HG03108 (cell line): ENCODE measurements at regions not wholly inside any gene's neighbourhood (a gene's known extent, or its start where the extent isn't known, plus 50 kb on each side); places are given as distances from the start of the nearest gene placed in this dataset.

ENCODE experiments used
- ATAC-seq: cut with Tn5 transposase; IDR thresholded peaks from one replicate; pipeline ENCODE4 v1.9.1; 2021; ENCODE audit warnings: moderate library complexity; ENCODE audit not compliant: unreplicated experiment

GRCh38 chr2:516944-517343 lies 160.3 kb downstream of the TMEM18 start:
- no peak for ATAC-seq

GRCh38 chr2:516131-516530 lies 161.1 kb downstream of the TMEM18 start:
- no peak for ATAC-seq

GRCh38 chr2:515441-516127 lies 161.6 kb downstream of the TMEM18 start:
- ATAC-seq, result no peak

- no peak for ATAC-seq
These were observed 163.1 kb downstream of the TMEM18 start for GRCh38 chr2:513981-514706.

GRCh38 chr2:510839-511238 lies 166.4 kb downstream of the TMEM18 start:
- ATAC-seq, result no peak

- no peak for ATAC-seq
These were observed 167.3 kb downstream of the TMEM18 start for GRCh38 chr2:509888-510287.

- ATAC-seq, result no peak
These were observed 169.1 kb downstream of the TMEM18 start for GRCh38 chr2:508121-508520.

- ATAC-seq, result no peak
These were observed 170.3 kb downstream of the TMEM18 start for GRCh38 chr2:506866-507265.

- no peak for ATAC-seq
These were observed 170.8 kb downstream of the TMEM18 start for GRCh38 chr2:506451-506850.

GRCh38 chr2:505941-506340 lies 171.3 kb downstream of the TMEM18 start:
- no peak for ATAC-seq

- ATAC-seq, result no peak
These were observed 173.8 kb downstream of the TMEM18 start for GRCh38 chr2:503288-503999.

- no peak for ATAC-seq
These were observed 174.4 kb downstream of the TMEM18 start for GRCh38 chr2:502831-503230.

- no peak for ATAC-seq
These were observed 175.5 kb downstream of the TMEM18 start for GRCh38 chr2:501667-502066.

GRCh38 chr2:501130-501529 lies 176.1 kb downstream of the TMEM18 start:
- ATAC-seq, result no peak

- no peak for ATAC-seq
These were observed 177.5 kb downstream of the TMEM18 start for GRCh38 chr2:499726-500125.

- ATAC-seq, result no peak
These were observed 178.6 kb downstream of the TMEM18 start for GRCh38 chr2:498493-499178.

- no peak for ATAC-seq
These were observed 179.3 kb downstream of the TMEM18 start for GRCh38 chr2:497770-498492.

GRCh38 chr2:496729-497128 lies 180.5 kb downstream of the TMEM18 start:
- ATAC-seq, result no peak

- no peak for ATAC-seq
These were observed 181.4 kb downstream of the TMEM18 start for GRCh38 chr2:495745-496275.

GRCh38 chr2:494853-495252 lies 182.4 kb downstream of the TMEM18 start:
- ATAC-seq, result no peak

- ATAC-seq, result no peak
These were observed 184.0 kb downstream of the TMEM18 start for GRCh38 chr2:493228-493627.
